Neural cell (in vitro differentiated cells): ENCODE measurements at regions not wholly inside any gene's neighbourhood (a gene's known extent, or its start where the extent isn't known, plus 50 kb on each side); places are given as distances from the start of the nearest gene placed in this dataset.

Source experiments
- H2AFZ ChIP-seq: fragments of 200-600, 300-800 bp; sonication (generic), shearing (Covaris generic); 2 replicates; pipeline ENCODE4 v1.6.0; 2014; ENCODE audit warnings: low read depth, mild to moderate bottlenecking, antibody characterized with exemption, low read length, moderate library complexity
- H3F3A ChIP-seq: fragments of 200-600 bp; shearing (Covaris generic); 2 replicates; pipeline ENCODE4 v1.6.1; 2016; ENCODE audit warnings: mild to moderate bottlenecking, moderate library complexity, mixed read lengths, antibody characterized with exemption, low read length; ENCODE audit not compliant: insufficient read depth, poor library complexity, severe bottlenecking
- H3K27ac ChIP-seq: fragments of 200-600, 300-800 bp; sonication (generic), shearing (Covaris generic); 2 replicates; pipeline ENCODE4 v1.5.1; 2014; ENCODE audit warnings: mild to moderate bottlenecking, low read length, moderate library complexity
- H3K27me3 ChIP-seq: fragments of 300-800, 200-600 bp; sonication (generic), shearing (Covaris generic); 2 replicates; pipeline ENCODE4 v1.6.0; 2014; ENCODE audit warnings: mild to moderate bottlenecking, low read depth, low read length, moderate library complexity; ENCODE audit not compliant: insufficient read depth
- H3K36me3 ChIP-seq: fragments of 300-800, 200-600 bp; sonication (generic), shearing (Covaris generic); 2 replicates; pipeline ENCODE4 v1.5.1; 2014; ENCODE audit warnings: mild to moderate bottlenecking, antibody characterized with exemption, low read length, moderate library complexity; ENCODE audit not compliant: insufficient read depth
- H3K4me2 ChIP-seq: fragments of 300-800, 200-600 bp; sonication (generic), shearing (Covaris generic); 2 replicates; pipeline ENCODE4 v1.6.0; 2014; ENCODE audit warnings: mild to moderate bottlenecking, low read length
- H3K4me3 ChIP-seq: fragments of 300-800, 200-600 bp; sonication (generic), shearing (Covaris generic); 2 replicates; pipeline ENCODE4 v1.5.1; 2014; ENCODE audit warnings: mild to moderate bottlenecking, low read length, moderate library complexity
- H3K79me2 ChIP-seq: fragments of 200-600 bp; shearing (Covaris generic); replicated peaks from 2 replicates; pipeline ENCODE4 v1.6.0; 2014; ENCODE audit warnings: mild to moderate bottlenecking, low read length, moderate library complexity; ENCODE audit not compliant: insufficient read depth
- H3K9ac ChIP-seq: fragments of 300-800, 200-600 bp; sonication (generic), shearing (Covaris generic); 2 replicates; pipeline ENCODE4 v1.6.1; 2016; ENCODE audit warnings: mild to moderate bottlenecking, low read length, mixed read lengths
- H3K9me2 ChIP-seq: fragments of 200-600 bp; shearing (Covaris generic); 2 replicates; pipeline ENCODE4 v1.6.1; 2016; ENCODE audit warnings: mild to moderate bottlenecking, low read length, mixed read lengths; ENCODE audit not compliant: insufficient read depth
- H3K9me3 ChIP-seq: fragments of 200-600, 300-800 bp; sonication (generic), shearing (Covaris generic); 2 replicates; pipeline ENCODE4 v1.6.1; 2016; ENCODE audit warnings: mild to moderate bottlenecking, mixed run types, low read length, moderate library complexity, mixed read lengths
- H4K20me1 ChIP-seq: fragments of 200-600 bp; shearing (Covaris generic); 2 replicates; pipeline ENCODE4 v1.6.1; 2016; ENCODE audit warnings: mild to moderate bottlenecking, mixed run types; ENCODE audit not compliant: insufficient read depth
- EP300 ChIP-seq: fragments of 450-650 bp; conservative IDR thresholded peaks from 2 replicates; pipeline ENCODE4 v1.6.1; 2014; ENCODE audit warnings: antibody characterized with exemption, mild to moderate bottlenecking, moderate library complexity; ENCODE audit not compliant: poor library complexity, severe bottlenecking
- EZH2 ChIP-seq: fragments of 200-600, 300-800 bp; shearing (Covaris generic), sonication (generic); IDR thresholded peaks from 2 replicates; pipeline ENCODE4 v1.6.1; 2014; ENCODE audit warnings: antibody characterized with exemption, low read length, borderline replicate concordance, mild to moderate bottlenecking; ENCODE audit not compliant: insufficient read depth, poor library complexity, severe bottlenecking
- MXI1 ChIP-seq: fragments of 450-650 bp; conservative IDR thresholded peaks from 2 replicates; pipeline ENCODE4 v1.6.1; 2014; ENCODE audit warnings: antibody characterized with exemption, mild to moderate bottlenecking; ENCODE audit not compliant: poor library complexity, severe bottlenecking
- POLR2AphosphoS5 ChIP-seq: IDR thresholded peaks from 2 replicates; pipeline ENCODE4 v1.6.1; 2012
- RAD21 ChIP-seq: fragments of 450-650 bp; conservative IDR thresholded peaks from 2 replicates; pipeline ENCODE4 v1.6.1; 2014; ENCODE audit warnings: antibody characterized with exemption, mild to moderate bottlenecking, moderate library complexity
- SMC3 ChIP-seq: fragments of 450-650 bp; conservative IDR thresholded peaks from 2 replicates; pipeline ENCODE4 v1.6.1; 2014; ENCODE audit warnings: antibody characterized with exemption, mild to moderate bottlenecking, moderate library complexity; ENCODE audit not compliant: poor library complexity
- TAF1 ChIP-seq: IDR thresholded peaks from 2 replicates; pipeline ENCODE4 v1.6.1; 2012; ENCODE audit warnings: low read depth
- TF ChIP-seq, protein P1 (sequence below): IDR thresholded peaks from 2 replicates; pipeline ENCODE4 v1.6.1; 2012; ENCODE audit warnings: borderline replicate concordance
- TF ChIP-seq, protein P2 (sequence below): fragments of 450-650 bp; IDR thresholded peaks from 2 replicates; pipeline ENCODE4 v1.5.1; 2014; ENCODE audit warnings: antibody characterized with exemption, mild to moderate bottlenecking, moderate library complexity; ENCODE audit not compliant: poor library complexity, severe bottlenecking

DNA sequence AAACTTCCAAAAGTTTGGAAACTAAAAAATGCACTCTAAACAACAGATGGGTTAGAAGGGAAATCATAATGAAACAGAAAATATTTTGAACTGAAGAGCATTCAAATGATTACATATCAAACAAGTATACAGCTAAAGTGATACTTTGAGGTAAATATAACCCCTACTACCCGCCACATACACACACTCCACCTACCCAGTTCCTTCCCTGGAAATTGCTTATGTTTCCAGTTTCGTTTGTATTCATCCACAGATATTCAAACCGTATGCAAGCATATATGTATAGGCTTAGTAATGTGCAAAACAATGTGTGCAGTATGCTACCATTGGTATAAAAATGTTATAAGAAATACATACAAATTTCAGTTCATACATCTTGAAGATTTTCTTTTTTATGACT, 95.5 kb downstream of the SMIM20 start:
- Histone ChIP-seq H3F3A (no peaks in the 10 kb centered on the region), H3K9me2 (no peaks in the 10 kb centered on the region), H3K36me3 (no peaks in the 10 kb centered on the region), H3K9me3 (no peaks in the 10 kb centered on the region), H3K27me3 (no peaks in the 10 kb centered on the region), H3K4me2 (no peak overlapping the region), H2AFZ (no peak overlapping the region), H3K79me2 (no peaks in the 10 kb centered on the region), H3K9ac (no peak overlapping the region), H4K20me1 (no peaks in the 10 kb centered on the region), H3K4me3 (no peak overlapping the region), H3K27ac (no peak overlapping the region)
- TF ChIP-seq POLR2AphosphoS5 (no peak), MXI1 (no peak), TAF1 (no peak), EZH2 (no peak), SMC3 (no peak), EP300 (no peak), RAD21 (no peak)
- TF ChIP-seq, protein P1, sequence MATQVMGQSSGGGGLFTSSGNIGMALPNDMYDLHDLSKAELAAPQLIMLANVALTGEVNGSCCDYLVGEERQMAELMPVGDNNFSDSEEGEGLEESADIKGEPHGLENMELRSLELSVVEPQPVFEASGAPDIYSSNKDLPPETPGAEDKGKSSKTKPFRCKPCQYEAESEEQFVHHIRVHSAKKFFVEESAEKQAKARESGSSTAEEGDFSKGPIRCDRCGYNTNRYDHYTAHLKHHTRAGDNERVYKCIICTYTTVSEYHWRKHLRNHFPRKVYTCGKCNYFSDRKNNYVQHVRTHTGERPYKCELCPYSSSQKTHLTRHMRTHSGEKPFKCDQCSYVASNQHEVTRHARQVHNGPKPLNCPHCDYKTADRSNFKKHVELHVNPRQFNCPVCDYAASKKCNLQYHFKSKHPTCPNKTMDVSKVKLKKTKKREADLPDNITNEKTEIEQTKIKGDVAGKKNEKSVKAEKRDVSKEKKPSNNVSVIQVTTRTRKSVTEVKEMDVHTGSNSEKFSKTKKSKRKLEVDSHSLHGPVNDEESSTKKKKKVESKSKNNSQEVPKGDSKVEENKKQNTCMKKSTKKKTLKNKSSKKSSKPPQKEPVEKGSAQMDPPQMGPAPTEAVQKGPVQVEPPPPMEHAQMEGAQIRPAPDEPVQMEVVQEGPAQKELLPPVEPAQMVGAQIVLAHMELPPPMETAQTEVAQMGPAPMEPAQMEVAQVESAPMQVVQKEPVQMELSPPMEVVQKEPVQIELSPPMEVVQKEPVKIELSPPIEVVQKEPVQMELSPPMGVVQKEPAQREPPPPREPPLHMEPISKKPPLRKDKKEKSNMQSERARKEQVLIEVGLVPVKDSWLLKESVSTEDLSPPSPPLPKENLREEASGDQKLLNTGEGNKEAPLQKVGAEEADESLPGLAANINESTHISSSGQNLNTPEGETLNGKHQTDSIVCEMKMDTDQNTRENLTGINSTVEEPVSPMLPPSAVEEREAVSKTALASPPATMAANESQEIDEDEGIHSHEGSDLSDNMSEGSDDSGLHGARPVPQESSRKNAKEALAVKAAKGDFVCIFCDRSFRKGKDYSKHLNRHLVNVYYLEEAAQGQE, result no peak
- TF ChIP-seq, protein P2, sequence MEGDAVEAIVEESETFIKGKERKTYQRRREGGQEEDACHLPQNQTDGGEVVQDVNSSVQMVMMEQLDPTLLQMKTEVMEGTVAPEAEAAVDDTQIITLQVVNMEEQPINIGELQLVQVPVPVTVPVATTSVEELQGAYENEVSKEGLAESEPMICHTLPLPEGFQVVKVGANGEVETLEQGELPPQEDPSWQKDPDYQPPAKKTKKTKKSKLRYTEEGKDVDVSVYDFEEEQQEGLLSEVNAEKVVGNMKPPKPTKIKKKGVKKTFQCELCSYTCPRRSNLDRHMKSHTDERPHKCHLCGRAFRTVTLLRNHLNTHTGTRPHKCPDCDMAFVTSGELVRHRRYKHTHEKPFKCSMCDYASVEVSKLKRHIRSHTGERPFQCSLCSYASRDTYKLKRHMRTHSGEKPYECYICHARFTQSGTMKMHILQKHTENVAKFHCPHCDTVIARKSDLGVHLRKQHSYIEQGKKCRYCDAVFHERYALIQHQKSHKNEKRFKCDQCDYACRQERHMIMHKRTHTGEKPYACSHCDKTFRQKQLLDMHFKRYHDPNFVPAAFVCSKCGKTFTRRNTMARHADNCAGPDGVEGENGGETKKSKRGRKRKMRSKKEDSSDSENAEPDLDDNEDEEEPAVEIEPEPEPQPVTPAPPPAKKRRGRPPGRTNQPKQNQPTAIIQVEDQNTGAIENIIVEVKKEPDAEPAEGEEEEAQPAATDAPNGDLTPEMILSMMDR, result no peak

DNA sequence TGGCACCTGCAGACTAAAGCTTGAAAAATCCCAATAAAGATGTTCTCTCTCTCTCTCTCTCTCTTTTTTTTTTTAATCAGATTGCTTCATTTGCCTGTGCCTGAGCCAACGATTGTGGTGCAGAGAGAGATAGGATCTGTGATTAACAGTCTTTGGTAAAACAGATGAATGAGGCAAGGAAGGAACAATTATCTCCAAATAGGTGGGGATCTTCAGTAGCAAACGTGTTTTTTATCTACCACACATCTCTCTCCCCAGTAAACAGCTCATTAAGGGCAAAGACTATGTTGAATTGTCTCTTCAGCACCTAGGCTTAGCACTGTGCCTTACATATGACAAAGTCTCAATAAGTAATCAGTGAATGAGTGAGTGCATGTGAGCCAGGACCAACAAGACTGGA, 96.3 kb downstream of the SMIM20 start:
- Histone ChIP-seq H3F3A (no peaks in the 10 kb centered on the region), H4K20me1 (no peaks in the 10 kb centered on the region), H3K9me3 (no peaks in the 10 kb centered on the region), H3K4me2 (no peak overlapping the region), H3K27ac (no peak overlapping the region), H3K4me3 (no peak overlapping the region), H3K9me2 (no peaks in the 10 kb centered on the region), H3K36me3 (no peaks in the 10 kb centered on the region), H3K9ac (no peak overlapping the region), H3K27me3 (no peaks in the 10 kb centered on the region), H2AFZ (no peak overlapping the region), H3K79me2 (no peaks in the 10 kb centered on the region)
- TF ChIP-seq, protein P1, result no peak
- TF ChIP-seq, protein P2, result no peak
- no peak for TF ChIP-seq SMC3
